NCI-H2196 (cell line): ENCODE measurements at regions not wholly inside any gene's neighbourhood (a gene's known extent, or its start where the extent isn't known, plus 50 kb on each side); places are given as distances from the start of the nearest gene placed in this dataset.
"Not testable (repeated sequence)": the region's sequence is repeated elsewhere in the genome, so short reads cannot be mapped to it uniquely, and the experiment has no call there.

Experiments
- DNase-seq: peaks from one replicate; lab custom pipeline; 2025; ENCODE audit not compliant: unreplicated experiment; lab: John Stamatoyannopoulos, UW

- DNase-seq, result not testable (repeated sequence)
Observed at GRCh38 chr2:111492995-111493719, 372.4 kb downstream of the BCL2L11 start.

- not testable (repeated sequence) for DNase-seq
Observed at GRCh38 chr2:111493720-111494078, 373.0 kb downstream of the BCL2L11 start.

GRCh38 chr2:111494288-111494980 is 373.7 kb downstream of the BCL2L11 start:
- DNase-seq, result not testable (repeated sequence)

GRCh38 chr2:111494981-111495315 is 374.2 kb downstream of the BCL2L11 start:
- not testable (repeated sequence) for DNase-seq

GRCh38 chr2:111495636-111496035 is 374.9 kb downstream of the BCL2L11 start:
- not testable (repeated sequence) for DNase-seq

- DNase-seq, result not testable (repeated sequence)
Observed at GRCh38 chr2:111496176-111496575, 375.5 kb downstream of the BCL2L11 start.

GRCh38 chr2:111496860-111497259 is 376.1 kb downstream of the BCL2L11 start:
- not testable (repeated sequence) for DNase-seq

GRCh38 chr2:111497270-111497669 is 376.6 kb downstream of the BCL2L11 start:
- DNase-seq, result not testable (repeated sequence)

GRCh38 chr2:111500536-111501062 is 379.9 kb downstream of the BCL2L11 start:
- not testable (repeated sequence) for DNase-seq

- DNase-seq, result not testable (repeated sequence)
Observed at GRCh38 chr2:111503844-111504570, 380.0 kb downstream of the ANAPC1 start.

- not testable (repeated sequence) for DNase-seq
Observed at GRCh38 chr2:111504571-111504942, 379.4 kb downstream of the ANAPC1 start.

- DNase-seq, result not testable (repeated sequence)
Observed at GRCh38 chr2:111505267-111505666, 378.7 kb downstream of the ANAPC1 start.

- not testable (repeated sequence) for DNase-seq
Observed at GRCh38 chr2:111506936-111507335, 377.1 kb downstream of the ANAPC1 start.

GRCh38 chr2:111509225-111509869 is 374.6 kb downstream of the ANAPC1 start:
- not testable (repeated sequence) for DNase-seq

- not testable (repeated sequence) for DNase-seq
Observed at GRCh38 chr2:111510384-111510783, 373.6 kb downstream of the ANAPC1 start.

GRCh38 chr2:111511062-111511461 is 372.9 kb downstream of the ANAPC1 start:
- DNase-seq, result not testable (repeated sequence)

- not testable (repeated sequence) for DNase-seq
Observed at GRCh38 chr2:111512378-111512777, 371.6 kb downstream of the ANAPC1 start.

- DNase-seq, result not testable (repeated sequence)
Observed at GRCh38 chr2:111514138-111514537, 369.9 kb downstream of the ANAPC1 start.

GRCh38 chr2:111517050-111517720 is 366.8 kb downstream of the ANAPC1 start:
- DNase-seq, result not testable (repeated sequence)

GRCh38 chr2:111517721-111518053 is 366.3 kb downstream of the ANAPC1 start:
- not testable (repeated sequence) for DNase-seq

GRCh38 chr2:111519071-111519470 is 364.9 kb downstream of the ANAPC1 start:
- DNase-seq, result no peak
